ENCODE measurements at regions not wholly inside any gene's neighbourhood (a gene's known extent, or its start where the extent isn't known, plus 50 kb on each side); places are given as distances from the start of the nearest gene placed in this dataset.

DNA sequence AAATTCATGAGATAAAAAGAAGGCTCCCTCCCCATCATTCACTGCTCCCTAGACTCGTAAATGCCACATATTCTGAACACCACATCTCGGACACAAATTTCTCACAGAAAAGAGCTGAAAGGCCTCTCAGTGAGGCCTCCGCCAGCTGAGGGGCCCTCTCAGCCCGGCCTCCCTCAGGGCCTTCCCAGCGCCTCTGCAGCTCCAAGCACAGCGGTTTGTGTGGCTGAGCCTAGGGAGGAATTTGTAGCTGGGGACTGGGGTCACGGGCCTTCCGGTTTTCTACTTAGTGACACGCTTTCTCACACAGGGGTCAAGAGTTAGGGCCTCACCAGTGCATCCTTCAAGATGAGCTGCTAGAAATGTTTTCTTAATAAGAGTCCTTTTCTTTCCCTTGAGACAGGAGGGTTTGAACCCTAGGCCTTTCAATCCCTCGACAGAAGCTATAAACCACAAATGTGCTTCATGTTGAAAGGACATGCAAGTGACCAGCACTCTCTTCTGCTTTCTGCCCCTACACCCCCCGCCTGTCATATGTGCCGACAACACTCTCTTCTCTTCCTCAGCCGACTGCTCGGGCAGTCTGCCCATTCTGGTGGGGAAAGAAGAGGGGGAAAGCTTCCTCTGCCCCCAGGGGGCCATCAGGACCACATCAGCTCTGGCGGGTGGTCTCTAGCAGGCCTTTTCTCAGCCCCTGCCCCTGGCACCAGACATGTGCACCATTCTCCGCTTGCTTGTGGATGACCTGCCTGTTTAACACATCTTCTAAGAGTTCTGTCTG, 104.9 kb downstream of the CHIC2 start:
- intact Hi-C loops (cut with micrococcal nuclease), result no loop called here
- no TSS peak for BruUV-seq (replicated peaks)
- Histone ChIP-seq H3K9me2 (replicated peaks; ENCODE audit: low read length) (no peaks in the 10 kb centered on the region), H3F3A (ENCODE audit: low read length, unreplicated experiment) (no peaks in the 10 kb centered on the region), H3K79me2 (ENCODE audit: low read length) (no peaks in the 10 kb centered on the region), H3K4me2 (ENCODE audit: low read length) (no peak overlapping the region), H3K36me3 (ENCODE audit: low read depth, low read length) (no peaks in the 10 kb centered on the region), H3K9ac (ENCODE audit: low read length) (no peak overlapping the region), H3K9me3 (ENCODE audit: low read length) (no peaks in the 10 kb centered on the region), H3K4me3 (ENCODE audit: low read length) (no peak overlapping the region), H3K4me1 (ENCODE audit: insufficient read depth, low read length) (no peaks in the 10 kb centered on the region; the same call in 1 of the 2 replicates), H3K27ac (ENCODE audit: low read length) (no peak overlapping the region), H2AFZ (ENCODE audit: low read length) (no peak overlapping the region), H4K20me1 (ENCODE audit: low read length) (no peaks in the 10 kb centered on the region), H3K27me3 (ENCODE audit: low read length) (no peaks in the 10 kb centered on the region)
- ChIA-PET CTCF (no interaction called here), POLR2A (ENCODE audit: unreplicated experiment) (no interaction called here)
- DNase-seq (no peak), ATAC-seq (no peak)
- TF ChIP-seq EZH2 (IDR thresholded peaks at IDR 0.05; ENCODE audit: low read length, unreplicated experiment), result no peak
- TF ChIP-seq, protein P1, sequence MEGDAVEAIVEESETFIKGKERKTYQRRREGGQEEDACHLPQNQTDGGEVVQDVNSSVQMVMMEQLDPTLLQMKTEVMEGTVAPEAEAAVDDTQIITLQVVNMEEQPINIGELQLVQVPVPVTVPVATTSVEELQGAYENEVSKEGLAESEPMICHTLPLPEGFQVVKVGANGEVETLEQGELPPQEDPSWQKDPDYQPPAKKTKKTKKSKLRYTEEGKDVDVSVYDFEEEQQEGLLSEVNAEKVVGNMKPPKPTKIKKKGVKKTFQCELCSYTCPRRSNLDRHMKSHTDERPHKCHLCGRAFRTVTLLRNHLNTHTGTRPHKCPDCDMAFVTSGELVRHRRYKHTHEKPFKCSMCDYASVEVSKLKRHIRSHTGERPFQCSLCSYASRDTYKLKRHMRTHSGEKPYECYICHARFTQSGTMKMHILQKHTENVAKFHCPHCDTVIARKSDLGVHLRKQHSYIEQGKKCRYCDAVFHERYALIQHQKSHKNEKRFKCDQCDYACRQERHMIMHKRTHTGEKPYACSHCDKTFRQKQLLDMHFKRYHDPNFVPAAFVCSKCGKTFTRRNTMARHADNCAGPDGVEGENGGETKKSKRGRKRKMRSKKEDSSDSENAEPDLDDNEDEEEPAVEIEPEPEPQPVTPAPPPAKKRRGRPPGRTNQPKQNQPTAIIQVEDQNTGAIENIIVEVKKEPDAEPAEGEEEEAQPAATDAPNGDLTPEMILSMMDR (conservative IDR thresholded peaks at IDR 0.05; ENCODE audit: low read depth, low read length), result no peak
- TF ChIP-seq EZH2phosphoT487 (IDR thresholded peaks at IDR 0.05; ENCODE audit: borderline replicate concordance, low read length), result no peak

DNA sequence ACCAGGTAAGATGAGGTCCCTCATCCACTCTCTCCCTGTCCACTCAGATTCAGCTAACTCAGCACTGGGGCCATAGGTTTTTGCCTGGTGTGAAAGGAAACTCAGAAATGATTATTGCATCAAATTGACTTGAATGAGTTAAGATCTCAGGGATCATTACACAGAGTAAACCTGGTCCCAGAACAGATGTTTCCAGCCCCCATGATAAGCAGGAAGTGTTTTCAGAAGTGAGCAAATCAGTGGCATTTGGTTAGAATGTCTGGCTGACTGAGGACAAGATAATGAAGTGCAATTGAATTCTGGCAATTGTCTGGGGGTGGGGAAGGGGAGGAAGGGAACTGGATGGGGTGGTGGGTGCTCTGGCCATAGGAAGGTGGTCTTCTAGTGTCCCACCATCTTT, 108.0 kb downstream of the CHIC2 start:
- Histone ChIP-seq H4K20me1 (ENCODE audit: low read length) (no peaks in the 10 kb centered on the region), H3K4me1 (ENCODE audit: insufficient read depth, low read length) (no peaks in the 10 kb centered on the region), H3K9me3 (ENCODE audit: low read length) (no peaks in the 10 kb centered on the region), H3F3A (ENCODE audit: low read length, unreplicated experiment) (no peaks in the 10 kb centered on the region), H2AFZ (ENCODE audit: low read length) (no peak overlapping the region), H3K36me3 (ENCODE audit: low read depth, low read length) (no peaks in the 10 kb centered on the region), H3K4me3 (ENCODE audit: low read length) (no peak overlapping the region), H3K9me2 (replicated peaks; ENCODE audit: low read length) (no peaks in the 10 kb centered on the region), H3K27ac (ENCODE audit: low read length) (no peak overlapping the region), H3K79me2 (ENCODE audit: low read length) (no peaks in the 10 kb centered on the region), H3K9ac (ENCODE audit: low read length) (no peak overlapping the region), H3K4me2 (ENCODE audit: low read length) (no peak overlapping the region), H3K27me3 (ENCODE audit: low read length) (no peaks in the 10 kb centered on the region)
- no TSS peak for BruUV-seq (replicated peaks)
- intact Hi-C loops (cut with micrococcal nuclease), result no loop called here
- DNase-seq (no peak), ATAC-seq (no peak)
- TF ChIP-seq EZH2 (IDR thresholded peaks at IDR 0.05; ENCODE audit: low read length, unreplicated experiment) (no peak), EZH2phosphoT487 (IDR thresholded peaks at IDR 0.05; ENCODE audit: borderline replicate concordance, low read length) (no peak)
- TF ChIP-seq, protein P1 (conservative IDR thresholded peaks at IDR 0.05; ENCODE audit: low read depth, low read length), result no peak
- ChIA-PET CTCF (no interaction called here), POLR2A (ENCODE audit: unreplicated experiment) (no interaction called here)

- no TSS peak for BruUV-seq (replicated peaks)
- Histone ChIP-seq H3K9me3 (ENCODE audit: low read length) (no peaks in the 10 kb centered on the region), H3K27me3 (ENCODE audit: low read length) (no peaks in the 10 kb centered on the region), H3K9ac (ENCODE audit: low read length) (no peak overlapping the region), H2AFZ (ENCODE audit: low read length) (no peak overlapping the region), H4K20me1 (ENCODE audit: low read length) (no peaks in the 10 kb centered on the region), H3K9me2 (replicated peaks; ENCODE audit: low read length) (no peaks in the 10 kb centered on the region), H3K36me3 (ENCODE audit: low read depth, low read length) (no peaks in the 10 kb centered on the region), H3K4me3 (ENCODE audit: low read length) (no peak overlapping the region), H3K4me2 (ENCODE audit: low read length) (no peak overlapping the region), H3K27ac (ENCODE audit: low read length) (no peak overlapping the region), H3F3A (ENCODE audit: low read length, unreplicated experiment) (no peaks in the 10 kb centered on the region), H3K79me2 (ENCODE audit: low read length) (no peaks in the 10 kb centered on the region), H3K4me1 (ENCODE audit: insufficient read depth, low read length) (no peaks in the 10 kb centered on the region)
- intact Hi-C loops (cut with micrococcal nuclease), result no loop called here
- ChIA-PET CTCF (no interaction called here), POLR2A (ENCODE audit: unreplicated experiment) (interaction anchor here (0.5 kb wide), 1 partner anchor 12 kb away, joined by 3 read pairs; no protein-coding TSS in a partner anchor)
- ATAC-seq, result no peak
- TF ChIP-seq EZH2 (IDR thresholded peaks at IDR 0.05; ENCODE audit: low read length, unreplicated experiment) (no peak), EZH2phosphoT487 (IDR thresholded peaks at IDR 0.05; ENCODE audit: borderline replicate concordance, low read length) (no peak)
- TF ChIP-seq, protein P1 (conservative IDR thresholded peaks at IDR 0.05; ENCODE audit: low read depth, low read length), result no peak
- DNase-seq, result no peak
These were observed 108.4 kb downstream of the CHIC2 start for GRCh38 chr4:53956053-53956452.
